ENCODE measurements at regions not wholly inside any gene's neighbourhood (a gene's known extent, or its start where the extent isn't known, plus 50 kb on each side); places are given as distances from the start of the nearest gene placed in this dataset.

GRCh38 chr3:168858327-168858726 lies 762.6 kb upstream of the GOLIM4 start:
- no peak overlapping the region for H3K4me3 ChIP-seq (replicated peaks in 1 of 3)
- intact Hi-C loops (cut with DNase I), result no loop called here
- H3K27me3 ChIP-seq, result no peaks in the 10 kb centered on the region
- H3K4me1 ChIP-seq, result no peaks in the 10 kb centered on the region
- no peaks in the 10 kb centered on the region for H3K36me3 ChIP-seq
- DNase-seq, result no peak
- TF ChIP-seq CTCF (IDR thresholded peaks at IDR 0.05) (no peak), POLR2A (IDR thresholded peaks at IDR 0.05) (no peak)
- 97 to 98% methylated on average over 3 of the region's 3 CpGs for WGBS, 2 donors
- no peaks in the 10 kb centered on the region for H3K9me3 ChIP-seq
- H3K27ac ChIP-seq, result no peak overlapping the region

GRCh38 chr3:168850109-168850508 lies 754.4 kb upstream of the GOLIM4 start:
- no peaks in the 10 kb centered on the region for H3K4me1 ChIP-seq
- no peaks in the 10 kb centered on the region for H3K9me3 ChIP-seq
- no peak for DNase-seq
- intact Hi-C loops (cut with DNase I), result no loop called here
- H3K4me3 ChIP-seq (replicated peaks in 1 of 3), result no peak overlapping the region
- H3K27me3 ChIP-seq, result no peaks in the 10 kb centered on the region
- H3K27ac ChIP-seq, result no peak overlapping the region
- no peak for TF ChIP-seq CTCF (IDR thresholded peaks at IDR 0.05)
- TF ChIP-seq POLR2A (IDR thresholded peaks at IDR 0.05), result no peak
- H3K36me3 ChIP-seq, result no peaks in the 10 kb centered on the region

- WGBS, 2 donors, result 12 to 15% methylated on average over 7 of the region's 7 CpGs
- DNase-seq, result peak; percentile 5 to 17
- no peaks in the 10 kb centered on the region for H3K4me1 ChIP-seq
- H3K27ac ChIP-seq, result no peak overlapping the region
- no peaks in the 10 kb centered on the region for H3K27me3 ChIP-seq
- no peaks in the 10 kb centered on the region for H3K9me3 ChIP-seq
- intact Hi-C loops (cut with DNase I), result loop anchor here (5.0 kb wide), 1 partner anchor 635 kb away; no protein-coding TSS in a partner anchor
- H3K36me3 ChIP-seq, result no peaks in the 10 kb centered on the region
- no peak overlapping the region for H3K4me3 ChIP-seq (replicated peaks in 1 of 3)
- peak in 5 of 6 experiments; percentile 47 to 78 (median 64) for TF ChIP-seq CTCF (IDR thresholded peaks at IDR 0.05)
- TF ChIP-seq POLR2A (IDR thresholded peaks at IDR 0.05), result no peak
These were observed 751.7 kb upstream of the GOLIM4 start for GRCh38 chr3:168847291-168847883.

GRCh38 chr3:168844894-168845482 lies 749.3 kb upstream of the GOLIM4 start:
- H3K27ac ChIP-seq, result no peak overlapping the region
- intact Hi-C loops (cut with DNase I), result loop anchor here (5.0 kb wide), 1 partner anchor 633 kb away; no protein-coding TSS in a partner anchor
- TF ChIP-seq POLR2A (IDR thresholded peaks at IDR 0.05) (no peak), CTCF (IDR thresholded peaks at IDR 0.05) (no peak)
- no peaks in the 10 kb centered on the region for H3K27me3 ChIP-seq
- WGBS, 2 donors, result 76 to 82% methylated on average over 6 of the region's 6 CpGs
- no peaks in the 10 kb centered on the region for H3K9me3 ChIP-seq
- DNase-seq, result no peak
- H3K36me3 ChIP-seq, result no peaks in the 10 kb centered on the region
- no peak overlapping the region for H3K4me3 ChIP-seq (replicated peaks in 1 of 3)
- no peaks in the 10 kb centered on the region for H3K4me1 ChIP-seq

GRCh38 chr3:168844472-168844871 lies 748.7 kb upstream of the GOLIM4 start:
- Histone ChIP-seq H3K27me3 (no peaks in the 10 kb centered on the region), H3K4me3 (replicated peaks in 1 of 3) (no peak overlapping the region), H3K9me3 (no peaks in the 10 kb centered on the region), H3K27ac (no peak overlapping the region), H3K4me1 (no peaks in the 10 kb centered on the region), H3K36me3 (no peaks in the 10 kb centered on the region)
- DNase-seq, result no peak
- intact Hi-C loops (cut with DNase I), result no loop called here
- WGBS, 2 donors, result 64 to 72% methylated on average over 4 of the region's 4 CpGs
- TF ChIP-seq POLR2A (IDR thresholded peaks at IDR 0.05), result no peak
- no peak for TF ChIP-seq CTCF (IDR thresholded peaks at IDR 0.05)

Data from thyroid gland (tissue), 4 donors.